HuH-7 (cell line): ENCODE measurements at regions not wholly inside any gene's neighbourhood (a gene's known extent, or its start where the extent isn't known, plus 50 kb on each side); places are given as distances from the start of the nearest gene placed in this dataset.
"Not testable (repeated sequence)": the region's sequence is repeated elsewhere in the genome, so short reads cannot be mapped to it uniquely, and the experiment has no call there.

ENCODE experiments used
- DNase-seq: peaks from one replicate; pipeline ENCODE4 v3.0.0; 2011; ENCODE audit warnings: low spot score

DNA sequence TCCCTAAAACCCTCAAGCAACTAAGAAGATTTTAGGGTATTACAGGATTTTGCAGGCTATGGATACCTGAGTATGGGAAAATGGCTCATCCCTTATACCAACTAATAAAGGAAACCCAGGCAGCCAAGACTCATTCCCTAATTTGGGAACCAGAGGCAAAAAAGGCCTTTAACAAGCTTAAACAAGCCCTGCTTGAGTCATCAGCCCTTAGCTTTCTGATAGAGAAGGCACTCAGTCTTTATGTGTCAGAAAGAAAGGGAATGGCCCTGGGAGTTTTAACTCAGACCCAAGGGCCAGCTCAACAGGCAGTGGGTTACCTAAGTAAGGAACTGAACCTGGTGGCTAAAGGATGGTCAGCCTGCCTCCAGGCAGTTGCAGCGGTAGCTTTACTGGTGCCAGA is 96.9 kb upstream of the RMP24 start:
- DNase-seq: no peak

DNA sequence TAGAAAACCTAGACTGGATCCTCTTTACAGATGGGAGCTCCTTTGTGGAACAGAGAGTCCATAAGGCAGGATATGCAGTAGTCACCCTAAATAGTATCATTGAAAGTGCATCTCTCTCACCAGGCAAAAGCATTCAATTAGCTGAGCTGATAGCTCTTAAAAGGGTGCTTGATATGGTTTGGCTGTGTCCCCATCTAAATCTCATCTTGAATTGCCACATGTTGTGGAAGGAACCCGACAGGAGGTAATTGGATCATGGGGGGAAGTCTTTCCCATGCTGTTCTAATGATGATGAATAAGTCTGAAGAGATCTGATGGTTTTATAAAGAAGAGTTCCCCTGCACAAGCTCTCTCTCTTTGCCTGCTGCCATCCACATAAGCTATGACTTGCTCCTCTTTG is 96.2 kb upstream of the RMP24 start:
- DNase-seq: no peak

DNA sequence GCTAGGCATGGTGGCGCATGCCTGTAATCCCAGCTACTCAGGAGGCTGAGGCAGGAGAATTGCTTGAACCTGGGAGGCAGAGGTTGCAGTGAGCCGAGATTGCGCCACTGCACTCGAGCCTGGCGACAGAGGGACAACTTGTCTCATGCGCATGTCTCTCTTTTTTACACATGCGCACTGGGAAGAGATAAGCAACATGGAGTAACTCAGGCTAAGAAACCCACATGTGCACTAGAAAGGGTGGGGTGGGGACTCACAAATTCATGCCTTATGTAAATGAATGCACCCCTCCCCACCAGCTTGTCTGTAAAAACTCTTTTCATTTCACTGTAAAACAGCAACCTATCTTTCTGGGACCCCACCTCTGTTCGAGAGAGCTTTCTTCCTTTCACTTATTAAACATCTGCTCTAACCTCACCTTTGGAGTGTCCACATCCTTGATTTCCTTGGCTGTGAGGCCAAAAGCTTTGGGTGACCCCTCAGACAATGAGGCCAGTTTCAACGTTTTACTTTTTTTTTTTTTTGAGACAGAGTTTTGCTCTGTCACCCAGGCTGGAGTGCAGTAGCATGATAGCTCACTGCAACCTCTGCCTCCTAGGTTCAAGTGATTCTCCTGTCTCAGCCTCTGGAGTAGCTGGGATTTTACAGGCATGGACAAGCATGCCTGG is 91.6 kb upstream of the RMP24 start:
- DNase-seq: no peak

DNA sequence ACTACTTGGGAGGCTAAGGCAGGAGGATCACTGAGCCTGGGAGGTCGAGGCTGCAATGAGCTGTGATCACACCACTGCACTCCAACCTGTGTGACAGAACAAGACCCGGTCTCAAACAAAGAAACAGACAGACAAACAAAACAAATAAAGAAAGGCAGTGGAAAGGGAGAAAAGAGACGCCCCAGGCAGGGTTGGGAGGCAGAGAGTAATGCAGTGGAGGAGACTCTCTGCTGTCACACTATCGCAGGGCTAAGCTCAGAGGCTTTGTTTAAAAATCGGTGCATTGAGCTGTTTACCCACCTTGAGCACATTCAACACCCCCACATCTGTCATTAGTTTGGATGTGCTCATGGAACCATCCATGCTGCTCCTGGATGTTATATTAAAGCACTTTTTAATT is 84.2 kb upstream of the RMP24 start:
- no peak for DNase-seq

DNA sequence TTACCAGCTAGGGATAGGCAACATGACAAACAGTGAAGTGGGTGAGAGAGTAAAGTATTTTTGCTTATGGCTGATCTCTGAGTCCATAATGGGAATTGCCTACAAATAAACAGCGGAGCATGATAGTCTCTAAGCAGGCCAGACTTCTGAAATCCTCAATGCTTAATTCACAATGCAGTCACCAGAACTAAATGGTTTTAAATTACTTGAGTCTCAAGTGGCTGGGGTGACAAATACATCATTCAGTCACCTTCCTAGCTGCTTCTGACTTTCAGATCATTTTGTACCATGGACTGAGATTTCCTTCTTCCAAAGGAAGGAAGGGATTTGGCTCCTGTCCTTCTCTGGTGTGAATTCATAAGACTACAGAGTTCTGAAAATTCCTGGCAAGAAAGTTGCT is 82.8 kb upstream of the RMP24 start:
- no peak for DNase-seq

DNA sequence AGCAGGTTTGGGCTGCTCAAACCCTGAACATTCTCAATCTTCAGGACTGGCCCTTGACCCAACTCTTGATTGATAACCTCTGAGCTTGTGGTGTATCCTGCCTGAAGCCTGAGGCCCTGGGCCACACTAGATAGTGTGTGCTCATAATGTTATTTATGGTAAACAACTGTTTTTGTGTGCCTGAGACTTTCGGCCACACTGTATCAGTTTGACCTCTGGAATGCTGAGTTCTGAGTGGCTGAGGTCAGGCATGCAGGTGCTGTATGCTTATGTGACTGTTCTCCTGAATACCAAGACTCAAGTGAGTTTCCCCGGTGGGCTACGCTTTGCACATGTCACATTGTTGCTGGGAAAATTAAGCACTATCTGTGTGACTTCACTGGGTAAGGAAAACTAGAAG is 82.2 kb upstream of the RMP24 start:
- no peak for DNase-seq

DNA sequence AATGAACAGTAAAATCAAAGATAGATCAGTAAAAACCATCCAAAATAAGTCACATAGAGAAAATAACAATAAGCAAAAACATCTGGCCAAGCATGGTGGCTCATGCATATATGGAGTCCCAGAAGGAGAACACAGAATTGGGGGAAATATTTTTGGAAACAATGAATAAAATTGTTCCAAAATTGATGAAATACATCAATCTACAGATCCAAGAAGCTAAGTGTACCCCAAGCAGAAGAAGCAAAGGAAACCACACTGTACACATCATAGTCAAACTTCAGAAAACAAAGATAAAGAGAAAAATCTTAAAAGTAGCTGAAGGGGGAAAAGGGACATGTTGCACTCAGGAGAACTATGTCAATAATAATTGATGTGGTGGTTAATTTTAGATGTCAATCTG is 80.4 kb upstream of the RMP24 start:
- DNase-seq: no peak

DNA sequence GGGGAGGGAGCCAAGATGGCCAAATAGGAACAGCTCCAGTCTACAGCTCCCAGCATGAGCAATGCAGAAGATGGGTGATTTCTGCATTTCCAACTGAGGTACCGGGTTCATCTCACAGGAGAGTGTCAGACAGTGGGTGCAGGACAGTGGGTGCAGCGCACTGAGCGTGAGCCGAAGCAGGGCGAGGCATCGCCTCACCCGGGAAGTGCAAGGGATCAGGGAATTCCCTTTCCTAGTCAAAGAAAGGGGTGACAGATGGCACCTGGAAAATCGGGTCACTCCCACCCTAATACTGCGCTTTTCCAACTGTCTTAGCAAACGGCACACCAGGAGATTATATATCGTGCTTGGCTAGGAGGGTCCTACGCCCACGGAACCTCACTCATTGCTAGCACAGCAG is 75.0 kb upstream of the RMP24 start:
- not testable (repeated sequence) for DNase-seq

DNA sequence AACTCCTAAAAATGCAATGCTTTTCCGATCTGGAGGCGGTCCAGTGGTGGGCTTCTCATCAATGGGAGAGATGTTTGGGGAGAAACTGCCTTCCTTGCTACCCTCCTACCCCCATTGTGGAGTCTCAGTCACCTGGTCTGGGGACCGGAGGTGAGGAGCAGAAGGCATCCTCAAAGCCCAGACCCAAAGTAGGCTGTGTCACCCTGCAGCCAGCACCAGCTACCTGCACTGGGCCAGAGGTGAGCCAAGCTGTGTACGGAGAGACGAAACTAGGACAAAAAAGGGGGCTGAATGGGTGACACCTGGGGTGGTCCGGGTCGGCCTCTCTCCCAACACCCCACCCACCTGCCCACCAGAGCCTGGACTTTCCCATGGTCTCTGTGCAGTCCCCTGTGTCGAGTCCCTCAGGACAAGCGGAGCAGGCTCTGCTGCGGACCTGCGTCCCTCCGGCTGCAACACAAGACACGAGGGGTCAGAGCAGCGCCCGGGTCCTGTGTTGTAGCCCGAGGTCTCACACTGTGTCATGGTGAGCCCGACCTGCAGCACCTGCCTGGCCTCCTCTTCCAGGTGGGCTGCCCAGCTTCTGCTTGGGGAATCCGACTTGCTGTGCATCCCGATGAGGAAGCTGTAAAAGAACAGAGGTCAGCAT is 68.0 kb upstream of the RMP24 start:
- DNase-seq: no peak

DNA sequence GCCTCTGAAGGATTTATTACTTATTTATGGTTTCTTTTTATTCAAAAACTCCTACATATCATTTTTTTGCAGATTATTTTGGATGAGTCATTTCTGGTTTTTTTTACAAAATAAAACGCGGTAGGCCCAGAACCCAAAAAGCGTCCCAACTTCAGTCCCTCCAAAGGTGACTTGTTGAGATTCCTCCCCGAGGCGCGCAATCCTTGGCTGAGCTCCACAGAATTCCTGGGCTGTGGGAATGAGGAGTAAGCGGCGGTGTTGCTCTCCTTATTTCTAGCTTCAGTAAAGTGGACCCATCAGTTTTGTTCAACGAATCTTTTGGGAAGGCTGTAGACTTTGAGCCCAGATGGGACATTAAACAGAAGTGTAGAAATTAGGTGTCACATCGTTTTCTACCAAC is 67.0 kb upstream of the RMP24 start:
- DNase-seq: no peak

DNA sequence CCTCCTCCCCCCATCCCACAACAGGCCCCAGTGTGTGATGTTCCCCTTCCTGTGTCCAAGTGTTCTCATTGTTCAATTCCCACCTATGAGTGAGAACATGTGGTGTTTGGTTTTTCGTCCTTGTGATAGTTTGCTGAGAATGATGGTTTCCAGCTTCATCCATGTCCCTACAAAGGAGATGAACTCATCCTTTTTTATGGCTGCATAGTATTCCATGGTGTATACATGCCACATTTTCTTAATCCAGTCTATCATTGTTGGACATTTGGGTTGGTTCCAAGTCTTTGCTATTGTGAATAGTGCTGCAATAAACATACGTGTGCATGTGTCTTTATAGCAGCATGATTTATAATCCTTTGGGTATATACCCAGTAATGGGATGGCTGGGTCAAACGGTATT is 66.2 kb upstream of the RMP24 start:
- DNase-seq: not testable (repeated sequence)

DNA sequence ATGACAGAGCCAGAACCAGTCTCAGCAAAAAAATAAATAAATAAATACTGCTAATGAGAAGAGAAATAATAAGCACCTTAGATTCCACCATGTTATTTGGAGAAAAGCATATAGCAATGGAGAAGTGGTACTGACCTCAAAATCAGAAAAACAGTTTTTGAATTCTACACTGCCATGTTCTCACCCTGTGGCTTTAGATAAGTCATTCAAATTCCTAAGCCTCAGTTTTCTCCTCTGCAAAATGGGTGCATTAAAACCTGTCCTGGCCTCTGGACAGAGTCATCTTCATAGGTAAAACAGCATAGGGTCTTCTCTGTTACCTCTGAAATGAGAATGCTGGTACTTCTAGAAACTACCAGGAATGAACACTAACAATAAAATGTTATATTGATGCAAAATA is 62.2 kb upstream of the RMP24 start:
- DNase-seq: no peak

DNA sequence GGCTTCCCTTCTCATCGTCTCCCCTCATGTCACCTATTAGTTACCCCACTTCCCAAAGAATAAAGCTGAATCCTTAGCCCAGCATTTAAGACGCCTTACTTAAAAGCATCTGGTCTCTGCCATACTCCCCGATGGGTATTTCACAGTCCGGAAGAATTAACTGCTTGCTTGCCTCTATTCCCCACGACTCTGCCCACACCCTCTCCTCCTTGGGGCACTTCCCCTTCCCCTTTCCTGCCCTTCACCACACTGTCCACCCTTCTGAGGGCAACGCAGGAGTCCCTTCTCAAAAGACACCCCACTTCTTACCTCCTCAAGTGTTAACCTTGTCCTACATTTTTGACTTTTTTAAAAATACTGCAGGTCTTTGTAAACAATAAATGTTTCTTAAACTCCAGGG is 60.1 kb upstream of the RMP24 start:
- DNase-seq: no peak

DNA sequence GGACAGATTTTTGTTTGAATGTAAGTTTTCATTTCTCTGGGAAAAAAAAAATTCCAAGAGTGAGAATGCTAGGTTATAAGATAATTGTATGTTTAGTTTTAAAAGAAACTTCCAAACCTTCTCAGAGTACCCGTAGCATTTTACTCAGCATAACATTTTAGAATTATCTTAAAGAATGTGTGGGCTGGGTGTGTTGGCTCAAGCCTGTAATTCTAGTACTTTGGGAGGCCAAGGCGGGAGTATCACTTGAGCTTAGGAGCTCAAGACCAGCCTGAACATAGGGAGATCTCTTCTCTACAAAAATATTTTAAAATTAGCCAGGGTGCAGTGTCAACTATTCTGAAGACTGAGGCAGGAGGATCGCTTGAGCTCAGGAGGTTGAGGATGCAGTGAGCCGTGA is 57.4 kb upstream of the RMP24 start:
- no peak for DNase-seq

DNA sequence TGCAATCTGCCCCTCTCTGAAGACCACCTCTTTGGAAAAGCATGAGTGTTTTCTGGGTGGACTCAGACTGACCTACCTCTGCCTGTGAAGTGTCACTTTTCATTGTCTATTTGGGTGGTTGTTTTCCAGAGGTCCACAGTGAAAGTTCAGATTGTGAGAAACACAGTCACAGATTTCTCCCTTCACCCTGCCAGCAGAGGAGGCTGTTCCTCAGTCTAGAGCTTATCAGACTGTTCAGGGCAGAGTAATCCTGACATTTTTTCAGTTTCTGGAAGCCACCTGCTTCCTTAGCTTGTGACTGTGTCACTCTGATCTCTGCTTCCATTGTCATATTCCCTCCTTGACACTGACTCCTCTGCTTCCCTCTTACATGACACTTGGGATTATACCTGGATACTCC is 55.4 kb upstream of the RMP24 start:
- no peak for DNase-seq

DNA sequence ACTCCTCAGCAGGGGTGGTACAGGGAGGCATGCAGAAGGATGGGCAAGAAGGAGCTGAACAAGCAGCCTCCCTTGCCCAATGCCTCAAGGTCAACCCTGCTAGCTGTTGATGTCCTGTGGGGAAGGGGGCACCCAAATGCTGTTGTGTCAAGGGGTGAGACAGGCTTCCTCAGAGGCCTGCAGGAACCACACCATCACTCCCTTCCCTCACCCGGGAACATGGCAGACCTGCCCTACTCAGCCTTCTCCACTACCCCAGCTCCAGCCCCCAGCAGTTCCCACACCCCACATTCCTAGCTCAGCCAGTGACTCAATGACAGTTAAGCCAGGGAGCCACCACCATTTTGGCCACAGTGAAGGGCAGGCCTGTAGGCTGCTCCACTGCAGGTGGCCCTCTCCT is 53.9 kb upstream of the RMP24 start:
- no peak for DNase-seq

DNA sequence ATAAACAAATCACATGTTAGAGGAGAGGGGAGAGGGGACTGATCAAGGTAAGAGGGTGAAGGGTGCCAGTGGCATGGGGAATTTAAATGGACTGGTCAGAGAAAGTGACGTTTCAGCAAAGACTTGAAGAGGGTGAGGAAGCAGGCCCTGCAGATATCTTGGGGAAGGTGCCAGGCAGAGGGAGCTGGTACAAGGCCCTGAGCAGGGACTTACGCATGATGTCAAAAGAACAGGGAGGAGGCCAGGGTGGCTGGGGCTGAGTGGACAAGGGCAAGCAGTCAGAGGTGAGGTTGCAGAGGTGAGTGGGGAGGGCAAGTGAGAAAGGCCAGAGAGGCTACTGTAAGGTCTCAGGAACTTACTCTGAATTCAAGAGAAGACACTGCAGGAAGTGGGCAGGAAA is 53.3 kb upstream of the RMP24 start:
- no peak for DNase-seq

DNA sequence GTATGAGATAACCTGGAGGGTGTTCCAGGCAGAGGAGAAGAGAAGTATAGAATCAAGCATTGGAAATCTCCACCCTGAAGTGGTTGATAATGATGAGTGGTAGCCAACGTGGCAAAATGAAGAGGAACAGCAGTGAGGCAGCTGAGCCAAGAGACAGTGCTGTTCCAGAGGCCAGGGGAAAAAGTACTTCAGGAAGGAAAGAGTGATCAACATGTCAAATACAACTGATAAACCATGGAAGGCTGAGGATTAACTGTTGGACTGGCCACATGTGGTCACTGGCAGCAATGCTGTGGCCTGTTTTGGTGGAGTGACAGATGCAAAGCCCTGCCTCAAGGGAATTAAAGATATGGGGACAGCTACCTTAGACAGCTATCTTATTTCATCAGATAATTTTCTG is 51.9 kb upstream of the RMP24 start:
- no peak for DNase-seq
